A673 (cell line): ENCODE measurements at regions not wholly inside any gene's neighbourhood (a gene's known extent, or its start where the extent isn't known, plus 50 kb on each side); places are given as distances from the start of the nearest gene placed in this dataset.

Experiments used
- BruUV-seq: library from RNA; stranded (reverse); fragments of 400-500 nt; replicated peaks from 2 replicates; lab custom pipeline; 2021; lab: Mats Ljungman, UMichigan
- CTCF ChIA-PET: fragments of 300-600 bp; sonication (Branson Sonifier 250); formaldehyde crosslinking; loops from one replicate; lab custom pipeline; 2022; ENCODE audit warnings: antibody characterized with exemption; lab: Charles Lee
- POLR2A ChIA-PET: fragments of 300-600 bp; sonication (Branson Sonifier 250); formaldehyde crosslinking; loops from one replicate; lab custom pipeline; 2022; ENCODE audit warnings: antibody characterized with exemption; ENCODE audit not compliant: low non-redundant PET; lab: Charles Lee
- DNase-seq: peaks from one replicate; pipeline ENCODE4 v3.0.0-alpha.2; 2015; ENCODE audit warnings: low spot score
- H3K27ac ChIP-seq: fragments of 200-600 bp; sonication (generic); 2 replicates; pipeline ENCODE4 v1.5.1; 2016; ENCODE audit warnings: mixed run types, low read depth, mild to moderate bottlenecking, mixed read lengths, antibody characterized with exemption, low read length; ENCODE audit not compliant: poor library complexity, severe bottlenecking
- H3K27me3 ChIP-seq: fragments of 200-600 bp; sonication (generic); replicated peaks from 2 replicates; pipeline ENCODE4 v1.6.1; 2017; ENCODE audit warnings: mixed run types, low read depth, mild to moderate bottlenecking, mixed read lengths, antibody characterized with exemption, low read length; ENCODE audit not compliant: insufficient read depth, poor library complexity
- H3K36me3 ChIP-seq: fragments of 200-600 bp; sonication (generic); 2 replicates; pipeline ENCODE4 v1.6.1; 2016; ENCODE audit warnings: mixed run types, mild to moderate bottlenecking, mixed read lengths, antibody characterized with exemption, low read length; ENCODE audit not compliant: insufficient read depth, poor library complexity, severe bottlenecking
- H3K4me1 ChIP-seq: fragments of 200-600 bp; sonication (generic); 2 replicates; pipeline ENCODE4 v1.6.1; 2017; ENCODE audit warnings: mixed run types, mild to moderate bottlenecking, mixed read lengths, antibody characterized with exemption, low read length; ENCODE audit not compliant: insufficient read depth, poor library complexity, severe bottlenecking
- H3K4me3 ChIP-seq: fragments of 200-600 bp; sonication (generic); 2 replicates; pipeline ENCODE4 v1.5.1; 2016; ENCODE audit warnings: low read depth, mixed run types, mild to moderate bottlenecking, mixed read lengths, low read length; ENCODE audit not compliant: poor library complexity, severe bottlenecking
- H3K9me3 ChIP-seq: fragments of 200-600 bp; sonication (generic); 2 replicates; pipeline ENCODE4 v1.6.1; 2016; ENCODE audit warnings: mixed run types, low read depth, mild to moderate bottlenecking, mixed read lengths, antibody characterized with exemption, low read length; ENCODE audit not compliant: poor library complexity, severe bottlenecking
- CTCF ChIP-seq: fragments of 300-800, 200-600 bp; sonication (generic); conservative IDR thresholded peaks from 2 replicates; pipeline ENCODE4 v1.5.1; 2017; ENCODE audit warnings: low read depth, mild to moderate bottlenecking, antibody characterized with exemption, low read length, moderate library complexity, mixed read lengths
- EZH2 ChIP-seq: fragments of 200-600 bp; sonication (generic); IDR thresholded peaks from 2 replicates; pipeline ENCODE4 v1.6.1; 2017; ENCODE audit warnings: borderline replicate concordance, low read depth, mild to moderate bottlenecking, mixed read lengths, antibody characterized with exemption, low read length; ENCODE audit not compliant: poor library complexity, severe bottlenecking
- intact Hi-C: fragments of 100-400 bp; cut with micrococcal nuclease; formaldehyde crosslinking; loops from one replicate; pipeline ENCODE4 v1.10.0; 2022; ENCODE audit not compliant: unreplicated experiment

- H3K4me3 ChIP-seq = no peak overlapping the region
- no peak for TF ChIP-seq EZH2
- TF ChIP-seq CTCF = no peak
These were observed 236.1 kb downstream of the MEF2C start for GRCh38 chr5:88646866-88647265.

GRCh38 chr5:88644676-88645075, 238.3 kb downstream of the MEF2C start:
- TF ChIP-seq EZH2 (no peak), CTCF (no peak)
- no peak overlapping the region for H3K4me3 ChIP-seq
- no peaks in the 10 kb centered on the region for H3K36me3 ChIP-seq
- no TSS peak for BruUV-seq
- intact Hi-C loops = no loop called here
- H3K27ac ChIP-seq = no peak overlapping the region
- H3K27me3 ChIP-seq = no peaks in the 10 kb centered on the region
- no peaks in the 10 kb centered on the region for H3K9me3 ChIP-seq
- ChIA-PET POLR2A (no interaction called here), CTCF (no interaction called here)
- no peak for DNase-seq
- H3K4me1 ChIP-seq = no peaks in the 10 kb centered on the region

More at GRCh38 chr5:88646866-88647265, 236.1 kb downstream of the MEF2C start:
- no peak for DNase-seq
- Histone ChIP-seq H3K4me1 (no peaks in the 10 kb centered on the region), H3K36me3 (no peaks in the 10 kb centered on the region), H3K27me3 (no peaks in the 10 kb centered on the region), H3K9me3 (no peaks in the 10 kb centered on the region), H3K27ac (no peak overlapping the region)
- no TSS peak for BruUV-seq
- CTCF ChIA-PET = no interaction called here
- POLR2A ChIA-PET = no interaction called here
- intact Hi-C loops = no loop called here

- TF ChIP-seq EZH2 (no peak), CTCF (no peak)
- CTCF ChIA-PET = no interaction called here
- POLR2A ChIA-PET = no interaction called here
These were observed 239.7 kb downstream of the MEF2C start for GRCh38 chr5:88643315-88643714.

More at GRCh38 chr5:88643315-88643714, 239.7 kb downstream of the MEF2C start:
- H3K4me1 ChIP-seq = no peaks in the 10 kb centered on the region
- no peak for DNase-seq
- no peaks in the 10 kb centered on the region for H3K36me3 ChIP-seq
- H3K4me3 ChIP-seq = no peak overlapping the region
- H3K9me3 ChIP-seq = no peaks in the 10 kb centered on the region
- no peaks in the 10 kb centered on the region for H3K27me3 ChIP-seq
- H3K27ac ChIP-seq = no peak overlapping the region
- intact Hi-C loops = no loop called here
- BruUV-seq = no TSS peak
